Liver (tissue), 7 donors: ENCODE measurements at regions not wholly inside any gene's neighbourhood (a gene's known extent, or its start where the extent isn't known, plus 50 kb on each side); places are given as distances from the start of the nearest gene placed in this dataset.

Experiments used
- DNase-seq: peaks from one replicate; pipeline ENCODE4 v3.0.0-alpha.2; 2017; ENCODE audit warnings: low spot score
- H3K27ac ChIP-seq, 2 donors: one replicate each; pipeline ENCODE4 v1.7.0; 2013; ENCODE audit warnings: inconsistent platforms in 2 of 2, low read length in 2 of 2, control low read depth in 1 of 2, low read depth in 1 of 2, mild to moderate bottlenecking in 1 of 2
- H3K27me3 ChIP-seq, 4 donors: one replicate each; pipeline versions ENCODE4 v1.6.1 to v1.7.0; 2013; ENCODE audit warnings: low read length in 3 of 4, inconsistent platforms in 1 of 4, mild to moderate bottlenecking in 1 of 4, moderate library complexity in 1 of 4; ENCODE audit not compliant: control insufficient read depth in 4 of 4, insufficient read depth in 4 of 4
- H3K36me3 ChIP-seq, 4 donors: one replicate each; pipeline versions ENCODE4 v1.6.1 to v1.7.0; 2013; ENCODE audit warnings: low read length in 3 of 4, mild to moderate bottlenecking in 3 of 4, low read depth in 1 of 4, moderate library complexity in 1 of 4; ENCODE audit not compliant: control insufficient read depth in 4 of 4, insufficient read depth in 3 of 4
- H3K4me1 ChIP-seq, 4 donors: one replicate each; pipeline versions ENCODE4 v1.6.1 to v1.7.0; 2013; ENCODE audit warnings: low read length in 3 of 4, mild to moderate bottlenecking in 3 of 4, moderate library complexity in 1 of 4; ENCODE audit not compliant: control insufficient read depth in 4 of 4, insufficient read depth in 4 of 4
- H3K4me3 ChIP-seq, 3 donors: one replicate each; pipeline versions ENCODE4 v1.6.1 to v1.7.0; 2013; ENCODE audit warnings: low read length in 3 of 3, control low read depth in 1 of 3, low read depth in 1 of 3, mild to moderate bottlenecking in 1 of 3
- H3K9ac ChIP-seq, 2 donors: one replicate each; pipeline ENCODE4 v1.7.0; 2013; ENCODE audit warnings: low read length in 2 of 2, mild to moderate bottlenecking in 2 of 2, moderate library complexity in 2 of 2, control low read depth in 1 of 2, low read depth in 1 of 2
- H3K9me3 ChIP-seq, 4 donors: one replicate each; pipeline versions ENCODE4 v1.6.1 to v1.7.0; 2013; ENCODE audit warnings: low read length in 3 of 4; ENCODE audit not compliant: control insufficient read depth in 4 of 4
- ATF3 ChIP-seq: IDR thresholded peaks from 2 replicates; pipeline ENCODE4 v1.6.1; 2016; ENCODE audit warnings: antibody characterized with exemption
- EGR1 ChIP-seq, 2 donors: IDR thresholded peaks; 2 replicates each; pipeline ENCODE4 v1.6.1; 2016 to 2018; ENCODE audit warnings: antibody characterized with exemption in 2 of 2, low read depth in 2 of 2
- FOXA2 ChIP-seq: IDR thresholded peaks from 2 replicates; pipeline ENCODE4 v1.6.1; 2016; ENCODE audit warnings: antibody characterized with exemption
- HNF4G ChIP-seq: IDR thresholded peaks from 2 replicates; pipeline ENCODE4 v1.6.1; 2016; ENCODE audit warnings: antibody characterized with exemption
- JUND ChIP-seq, 2 donors: IDR thresholded peaks; 2 replicates each; pipeline ENCODE4 v1.6.1; 2016; ENCODE audit warnings: antibody characterized with exemption in 2 of 2
- NR2F2 ChIP-seq: IDR thresholded peaks from 2 replicates; pipeline ENCODE4 v1.6.1; 2016; ENCODE audit warnings: antibody characterized with exemption
- RAD21 ChIP-seq, 2 donors: IDR thresholded peaks; 2 replicates each; pipeline ENCODE4 v1.6.1; 2016; ENCODE audit warnings: antibody characterized with exemption in 2 of 2, mild to moderate bottlenecking in 2 of 2
- RXRA ChIP-seq, 2 donors: IDR thresholded peaks; 2 replicates each; pipeline ENCODE4 v1.6.1; 2017 to 2018; ENCODE audit warnings: antibody characterized with exemption in 2 of 2, mild to moderate bottlenecking in 1 of 2
- SP1 ChIP-seq: IDR thresholded peaks from 2 replicates; pipeline ENCODE4 v1.6.1; 2018; ENCODE audit warnings: antibody characterized with exemption, mild to moderate bottlenecking
- TAF1 ChIP-seq: conservative IDR thresholded peaks from 2 replicates; pipeline ENCODE4 v1.6.1; 2016; ENCODE audit warnings: antibody characterized with exemption, mild to moderate bottlenecking
- YY1 ChIP-seq: IDR thresholded peaks from 2 replicates; pipeline ENCODE4 v1.6.1; 2016; ENCODE audit warnings: antibody characterized with exemption, mild to moderate bottlenecking
- ZBTB33 ChIP-seq: IDR thresholded peaks from 2 replicates; pipeline ENCODE4 v1.6.1; 2016; ENCODE audit warnings: antibody characterized with exemption
- WGBS: extraction: QIAGEN DNeasy Blood & Tissue Kit; methylation state at CpG from one replicate; pipeline ENCODE4 v1.1.7; 2013; 5-methylcytosine and 5-hydroxymethylcytosine counted together
- TF ChIP-seq, protein P1 (sequence below): IDR thresholded peaks from 2 replicates; pipeline ENCODE4 v1.6.1; 2016; ENCODE audit warnings: antibody characterized with exemption, mild to moderate bottlenecking
- TF ChIP-seq, protein P2 (sequence below): IDR thresholded peaks from 2 replicates; pipeline ENCODE4 v1.6.1; 2016; ENCODE audit warnings: antibody characterized with exemption
- donor health status: healthy.
- donor health status: healthy.
- donor health status: healthy.
- donor health status: healthy.

GRCh38 chr2:13488965-13489364, 772.2 kb downstream of the TRIB2 start:
- no peaks in the 10 kb centered on the region for H3K4me1 ChIP-seq
- WGBS, result 85% methylated on average over 1 of the region's 1 CpG
- H3K4me3 ChIP-seq, result no peak overlapping the region
- no peaks in the 10 kb centered on the region for H3K9me3 ChIP-seq
- no peaks in the 10 kb centered on the region for H3K36me3 ChIP-seq
- no peak for DNase-seq
- H3K9ac ChIP-seq, result no peak overlapping the region
- no peaks in the 10 kb centered on the region for H3K27me3 ChIP-seq
- no peak overlapping the region for H3K27ac ChIP-seq
- no peak for TF ChIP-seq ATF3
- TF ChIP-seq RXRA (IDR thresholded peaks at IDR 0.05), result no peak
- no peak for TF ChIP-seq FOXA2
- TF ChIP-seq, protein P1, sequence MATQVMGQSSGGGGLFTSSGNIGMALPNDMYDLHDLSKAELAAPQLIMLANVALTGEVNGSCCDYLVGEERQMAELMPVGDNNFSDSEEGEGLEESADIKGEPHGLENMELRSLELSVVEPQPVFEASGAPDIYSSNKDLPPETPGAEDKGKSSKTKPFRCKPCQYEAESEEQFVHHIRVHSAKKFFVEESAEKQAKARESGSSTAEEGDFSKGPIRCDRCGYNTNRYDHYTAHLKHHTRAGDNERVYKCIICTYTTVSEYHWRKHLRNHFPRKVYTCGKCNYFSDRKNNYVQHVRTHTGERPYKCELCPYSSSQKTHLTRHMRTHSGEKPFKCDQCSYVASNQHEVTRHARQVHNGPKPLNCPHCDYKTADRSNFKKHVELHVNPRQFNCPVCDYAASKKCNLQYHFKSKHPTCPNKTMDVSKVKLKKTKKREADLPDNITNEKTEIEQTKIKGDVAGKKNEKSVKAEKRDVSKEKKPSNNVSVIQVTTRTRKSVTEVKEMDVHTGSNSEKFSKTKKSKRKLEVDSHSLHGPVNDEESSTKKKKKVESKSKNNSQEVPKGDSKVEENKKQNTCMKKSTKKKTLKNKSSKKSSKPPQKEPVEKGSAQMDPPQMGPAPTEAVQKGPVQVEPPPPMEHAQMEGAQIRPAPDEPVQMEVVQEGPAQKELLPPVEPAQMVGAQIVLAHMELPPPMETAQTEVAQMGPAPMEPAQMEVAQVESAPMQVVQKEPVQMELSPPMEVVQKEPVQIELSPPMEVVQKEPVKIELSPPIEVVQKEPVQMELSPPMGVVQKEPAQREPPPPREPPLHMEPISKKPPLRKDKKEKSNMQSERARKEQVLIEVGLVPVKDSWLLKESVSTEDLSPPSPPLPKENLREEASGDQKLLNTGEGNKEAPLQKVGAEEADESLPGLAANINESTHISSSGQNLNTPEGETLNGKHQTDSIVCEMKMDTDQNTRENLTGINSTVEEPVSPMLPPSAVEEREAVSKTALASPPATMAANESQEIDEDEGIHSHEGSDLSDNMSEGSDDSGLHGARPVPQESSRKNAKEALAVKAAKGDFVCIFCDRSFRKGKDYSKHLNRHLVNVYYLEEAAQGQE, result no peak
- no peak for TF ChIP-seq TAF1
- TF ChIP-seq, protein P2, sequence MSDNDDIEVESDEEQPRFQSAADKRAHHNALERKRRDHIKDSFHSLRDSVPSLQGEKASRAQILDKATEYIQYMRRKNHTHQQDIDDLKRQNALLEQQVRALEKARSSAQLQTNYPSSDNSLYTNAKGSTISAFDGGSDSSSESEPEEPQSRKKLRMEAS, result no peak
- no peak for TF ChIP-seq NR2F2
- no peak for TF ChIP-seq ZBTB33

GRCh38 chr2:13492262-13492661, 775.5 kb downstream of the TRIB2 start:
- no peaks in the 10 kb centered on the region for H3K36me3 ChIP-seq
- no peak for TF ChIP-seq ZBTB33
- TF ChIP-seq RAD21 (IDR thresholded peaks at IDR 0.05), result no peak
- TF ChIP-seq HNF4G, result no peak
- no peak for TF ChIP-seq ATF3
- TF ChIP-seq, protein P1, result no peak
- TF ChIP-seq FOXA2, result no peak
- no peak for TF ChIP-seq YY1
- TF ChIP-seq, protein P2, result no peak
- no peak for TF ChIP-seq NR2F2
- TF ChIP-seq SP1, result no peak
- TF ChIP-seq JUND (IDR thresholded peaks at IDR 0.05), result no peak
- no peak for TF ChIP-seq EGR1 (IDR thresholded peaks at IDR 0.05; ENCODE audit: low read depth in 2 of 2)
- no peak for TF ChIP-seq TAF1
- no peaks in the 10 kb centered on the region for H3K4me1 ChIP-seq
- no peaks in the 10 kb centered on the region for H3K27me3 ChIP-seq
- no peaks in the 10 kb centered on the region for H3K9me3 ChIP-seq
- H3K9ac ChIP-seq, result no peak overlapping the region
- H3K27ac ChIP-seq, result no peak overlapping the region
- no peak overlapping the region for H3K4me3 ChIP-seq
- WGBS, result 85% methylated on average over 1 of the region's 1 CpG
- DNase-seq, result no peak
